ENCODE measurements at regions not wholly inside any gene's neighbourhood (a gene's known extent, or its start where the extent isn't known, plus 50 kb on each side); places are given as distances from the start of the nearest gene placed in this dataset.

DNA sequence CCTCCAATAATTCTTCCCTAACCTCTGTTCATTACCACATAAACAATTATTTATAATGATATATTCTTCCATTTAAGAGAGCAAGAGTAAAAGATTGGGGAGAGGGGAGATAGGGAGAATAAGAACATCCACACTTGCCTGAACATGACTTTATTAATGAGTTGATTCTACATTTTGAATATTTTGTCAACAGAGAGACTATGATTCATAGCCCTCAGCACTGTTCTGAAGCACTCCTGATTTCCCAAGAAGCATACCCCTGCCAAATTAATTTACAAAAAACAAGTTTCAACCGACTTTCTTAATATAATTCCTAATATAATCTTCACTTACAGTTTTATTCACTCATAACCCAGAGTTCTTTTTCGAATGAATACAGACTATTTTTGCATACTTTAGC lies 828.8 kb downstream of the ROBO2 start:
- DNase-seq (ENCODE audit: low spot score): no peak

DNA sequence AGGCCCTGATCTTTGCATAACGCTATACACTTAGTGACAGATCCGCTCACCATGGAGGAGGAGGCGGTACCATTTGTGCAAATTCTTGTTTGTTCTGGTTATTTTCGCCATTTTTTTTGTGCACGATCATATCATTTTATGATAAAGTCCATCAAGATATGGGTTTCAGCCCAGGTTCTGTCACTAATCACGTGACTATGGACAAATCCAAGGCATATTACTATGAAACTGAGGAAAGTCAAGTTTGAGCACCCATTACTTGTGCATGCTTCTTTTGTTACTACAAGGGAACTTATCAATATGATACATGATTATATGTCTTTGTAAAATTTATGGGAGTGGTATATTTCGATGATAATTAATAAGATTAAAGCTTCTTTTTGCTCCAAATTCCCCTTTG lies 829.5 kb downstream of the ROBO2 start:
- no peak for DNase-seq (ENCODE audit: low spot score)

DNA sequence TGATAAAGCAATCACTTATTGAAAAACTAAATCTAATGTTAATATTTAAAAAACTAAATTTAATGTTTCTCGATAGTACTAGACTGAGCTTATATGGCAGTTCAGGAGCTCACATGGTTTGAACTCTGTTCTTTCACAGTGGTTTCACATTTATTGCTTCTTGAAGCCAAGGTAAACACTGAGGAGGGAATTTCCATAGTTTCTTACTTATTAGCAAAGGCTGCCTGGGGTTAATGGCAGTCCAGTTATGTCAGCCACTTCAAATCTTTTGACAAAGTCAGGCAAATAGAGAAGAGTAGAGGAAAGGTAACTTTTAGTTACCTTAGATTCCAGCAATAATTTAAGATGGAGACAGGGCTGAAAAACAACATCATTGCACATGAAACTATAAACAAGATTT lies 831.5 kb downstream of the ROBO2 start:
- DNase-seq (ENCODE audit: low spot score): no peak

DNA sequence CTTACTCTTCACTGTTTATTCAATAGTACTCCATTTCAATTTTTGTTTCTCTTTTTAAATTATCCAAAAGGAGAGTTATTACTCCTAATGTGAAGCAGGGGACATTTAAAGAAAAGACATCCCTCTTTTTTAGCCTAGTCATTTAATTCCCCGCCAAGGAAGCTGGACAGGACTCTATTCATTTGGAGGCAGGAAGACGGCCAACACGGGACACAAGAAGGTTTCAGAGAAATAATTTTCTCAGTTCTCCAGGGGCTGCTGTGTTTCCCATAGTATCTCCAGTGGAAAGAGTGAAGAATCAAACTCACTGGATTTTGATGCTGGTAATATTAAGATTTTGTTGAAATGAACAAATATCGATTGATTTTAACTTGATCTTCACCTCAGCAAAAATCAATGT lies 833.7 kb downstream of the ROBO2 start:
- DNase-seq (ENCODE audit: low spot score): no peak

DNA sequence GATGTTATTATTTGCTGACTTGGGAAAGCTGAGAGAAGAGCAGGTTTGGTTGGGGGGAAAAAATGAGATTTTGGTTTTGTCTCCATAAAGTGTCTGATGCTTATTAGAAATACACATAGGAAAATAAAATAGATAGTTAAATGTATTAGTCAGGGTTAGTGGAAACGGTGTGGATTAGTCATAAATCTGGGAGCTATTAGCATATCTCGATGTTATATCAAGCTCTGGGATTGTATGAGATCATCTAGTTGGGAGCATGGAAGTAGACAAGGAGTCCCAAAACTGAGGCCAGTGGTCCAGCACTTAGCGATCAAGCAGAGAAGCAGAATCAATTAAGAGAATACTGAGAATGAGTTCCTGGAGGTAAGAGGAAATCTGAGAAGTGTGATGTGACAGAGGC lies 845.5 kb downstream of the ROBO2 start:
- no peak for DNase-seq (ENCODE audit: low spot score)

DNA sequence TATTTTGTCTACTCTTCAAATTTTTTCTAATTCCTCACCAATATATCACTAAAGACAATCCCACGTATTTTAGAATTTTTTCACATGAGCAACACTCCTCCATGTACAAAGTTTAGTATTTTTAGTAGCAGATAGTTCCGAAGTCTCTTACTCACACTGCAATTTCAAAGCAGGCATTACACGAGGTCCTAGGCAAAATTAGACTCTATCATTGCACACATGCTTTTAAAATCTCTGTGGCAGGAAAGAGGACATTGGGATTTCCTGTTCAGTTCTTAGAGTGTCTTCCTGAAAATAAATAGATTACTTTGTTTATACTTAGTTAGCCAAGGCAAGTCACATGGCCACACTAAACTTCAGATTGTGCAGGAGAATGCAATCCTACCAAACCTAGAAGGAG lies 847.7 kb downstream of the ROBO2 start:
- DNase-seq (ENCODE audit: low spot score): no peak

DNA sequence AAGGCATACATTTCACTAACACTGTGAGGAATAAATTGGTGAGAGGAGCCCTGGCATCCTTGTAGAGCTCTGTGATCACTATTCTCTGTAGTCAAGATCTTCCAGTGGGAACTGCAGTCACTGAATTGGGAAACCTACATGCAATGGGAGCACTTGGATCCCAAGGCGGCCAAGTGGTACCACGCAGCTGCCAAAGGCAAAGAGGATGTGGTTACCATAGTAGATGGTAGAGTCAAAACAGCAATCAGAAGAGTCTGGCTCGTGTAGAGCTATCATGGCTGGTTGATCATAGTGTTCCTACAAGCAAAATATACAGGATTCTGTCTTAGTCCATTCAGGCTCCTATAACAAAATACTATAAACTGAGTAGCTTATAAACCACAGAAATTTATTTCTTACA lies 849.7 kb downstream of the ROBO2 start:
- no peak for DNase-seq (ENCODE audit: low spot score)

DNA sequence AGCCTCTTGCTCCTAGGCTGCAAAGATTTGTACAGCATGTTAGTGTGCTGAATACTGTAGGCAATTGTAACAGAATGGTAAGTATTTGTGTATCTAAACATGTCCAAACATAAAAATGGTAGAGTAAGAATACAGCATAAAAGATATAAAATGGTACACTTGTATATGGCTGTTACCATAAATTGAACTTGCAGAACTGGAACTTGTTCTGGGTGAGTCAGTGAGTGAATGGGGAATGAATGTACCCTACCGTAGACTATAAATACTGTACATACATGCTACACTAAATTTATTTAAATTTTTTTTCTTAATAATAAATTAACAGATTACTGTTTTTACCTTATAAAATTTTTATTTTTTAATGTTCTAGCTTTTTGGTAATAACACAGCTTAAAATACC lies 858.7 kb downstream of the ROBO2 start:
- DNase-seq (ENCODE audit: low spot score): no peak

DNA sequence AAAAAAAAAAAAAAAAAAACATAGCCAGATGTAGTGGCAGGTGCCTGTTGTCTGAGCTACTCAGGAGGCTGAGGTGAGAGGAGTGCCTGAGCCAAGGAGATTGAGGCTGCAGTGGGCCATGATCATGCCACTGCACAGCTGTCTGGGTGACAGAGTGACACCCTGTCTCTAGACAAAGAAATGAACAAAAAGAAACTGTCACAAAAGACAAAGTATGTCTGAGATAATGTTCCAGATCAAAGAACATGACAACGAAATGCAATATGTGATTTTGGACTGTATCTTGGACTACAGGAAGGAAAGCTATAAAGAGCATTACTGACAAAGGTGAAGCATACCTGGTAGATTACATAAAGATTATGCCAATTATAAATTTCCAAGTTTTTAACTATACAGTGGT lies 862.8 kb downstream of the ROBO2 start:
- no peak for DNase-seq (ENCODE audit: low spot score)

DNA sequence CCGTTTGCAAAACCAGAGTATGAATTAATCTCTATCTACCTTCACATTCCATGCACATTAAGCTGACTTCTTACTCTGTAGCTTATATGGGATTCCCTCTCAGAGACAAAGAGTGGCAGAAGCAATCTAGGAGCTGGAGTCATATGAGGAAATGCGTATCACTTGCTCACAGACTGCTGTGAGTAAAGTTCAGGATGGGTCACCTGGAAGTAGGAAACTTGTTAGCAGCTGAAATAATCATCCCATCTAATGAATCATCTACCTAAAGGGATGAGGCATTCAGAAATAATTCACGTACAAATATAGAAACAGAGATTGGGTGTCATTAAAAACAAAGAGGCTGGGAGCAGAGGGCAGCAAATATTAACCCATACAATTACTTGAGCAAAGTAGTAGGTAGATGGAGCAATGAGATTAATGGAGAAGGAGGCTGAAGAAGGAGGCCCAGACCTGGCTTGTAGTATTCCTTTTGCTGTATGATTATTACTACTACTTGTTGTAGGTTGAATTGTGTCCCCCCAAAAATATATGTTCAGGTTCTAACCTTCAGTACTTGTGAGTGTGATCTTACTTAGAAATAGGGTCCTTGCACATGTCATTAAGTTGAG lies 866.3 kb downstream of the ROBO2 start:
- no peak for DNase-seq (ENCODE audit: low spot score)

DNA sequence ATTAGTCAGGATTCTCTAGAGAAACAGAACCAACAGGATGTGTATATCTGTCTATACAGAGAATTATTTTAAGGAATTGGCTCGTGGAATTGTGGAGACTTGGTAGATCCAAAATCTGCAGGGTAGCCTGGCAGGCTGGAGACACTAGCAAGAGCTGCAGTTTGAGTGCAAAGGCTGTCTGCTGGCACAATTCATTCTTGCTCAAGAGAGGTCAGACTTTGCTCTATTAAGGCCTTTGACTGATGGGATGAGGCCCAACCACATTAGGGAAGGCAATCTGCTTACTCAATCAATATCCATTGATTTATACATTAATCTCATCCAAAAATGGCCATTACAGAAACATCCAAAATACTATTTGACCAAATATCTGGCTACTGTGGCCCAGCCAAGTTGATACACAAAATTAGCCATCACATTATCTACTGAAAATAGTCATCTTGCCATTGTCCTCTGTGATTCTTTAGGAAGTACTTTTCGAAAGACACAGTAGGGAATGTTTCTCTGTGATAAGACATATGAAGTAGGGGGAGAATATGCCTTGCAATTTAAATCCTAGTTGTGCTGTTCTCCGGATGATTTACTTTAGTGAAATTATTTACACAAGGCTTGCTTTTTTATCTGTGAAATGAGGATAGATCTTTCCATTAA lies 873.8 kb downstream of the ROBO2 start:
- no peak for DNase-seq (ENCODE audit: low spot score)

DNA sequence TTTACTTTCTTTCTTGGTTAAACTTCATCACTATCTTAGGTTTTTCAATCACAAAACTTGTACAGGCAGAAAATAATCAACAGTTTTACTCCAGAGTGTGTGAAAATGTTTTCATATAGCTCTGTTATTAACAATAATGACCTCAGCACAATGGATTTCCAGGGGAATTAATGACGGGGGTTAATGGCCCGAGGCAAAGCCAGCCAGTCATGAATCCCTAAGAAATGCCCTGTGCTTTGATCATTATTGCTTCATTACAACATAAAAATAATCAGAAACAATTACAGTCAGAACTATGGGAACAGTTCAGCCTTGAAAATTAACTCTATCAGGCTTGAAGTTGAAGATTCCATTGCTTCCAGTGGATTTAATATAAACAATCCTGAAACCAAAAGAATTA lies 875.4 kb downstream of the ROBO2 start:
- DNase-seq (ENCODE audit: low spot score): no peak

DNA sequence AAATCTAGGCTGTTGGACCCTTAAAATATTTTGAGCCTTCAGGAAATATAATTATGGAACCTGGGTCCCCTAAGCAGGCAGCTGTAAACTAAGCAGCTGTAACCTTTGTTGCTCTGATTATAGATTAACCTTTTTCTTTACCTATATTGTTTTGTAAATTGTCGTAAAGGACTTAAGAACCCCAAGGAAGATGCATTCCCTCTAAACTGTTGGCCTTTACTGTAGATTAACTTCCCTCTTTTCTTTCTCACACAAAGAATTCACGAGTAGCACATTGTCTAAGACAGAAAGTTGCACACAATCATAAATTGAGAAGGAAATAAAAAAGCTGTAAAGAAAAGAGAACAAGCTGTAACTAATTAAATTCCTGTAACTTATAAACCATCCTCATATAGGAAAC lies 877.3 kb downstream of the ROBO2 start:
- DNase-seq (ENCODE audit: low spot score): no peak

DNA sequence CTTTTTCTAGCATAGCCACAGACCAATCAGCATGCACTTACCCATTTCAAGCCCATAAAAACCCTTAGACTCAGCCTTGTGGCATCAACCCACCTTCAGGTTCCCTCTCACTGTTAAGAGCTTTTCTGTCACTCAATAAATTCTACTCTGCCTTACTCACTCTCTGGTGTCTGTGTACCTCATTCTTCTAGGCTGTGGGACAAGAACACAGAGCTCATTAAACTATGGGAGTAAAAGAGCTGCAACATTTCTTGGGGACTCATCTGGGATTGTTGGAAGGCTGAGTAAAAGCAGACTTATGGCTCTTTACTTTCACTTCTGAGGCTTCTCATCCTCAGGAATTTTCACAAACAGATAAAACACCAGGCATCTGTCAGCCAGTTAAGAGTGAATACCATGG lies 879.3 kb downstream of the ROBO2 start:
- no peak for DNase-seq (ENCODE audit: low spot score)

DNA sequence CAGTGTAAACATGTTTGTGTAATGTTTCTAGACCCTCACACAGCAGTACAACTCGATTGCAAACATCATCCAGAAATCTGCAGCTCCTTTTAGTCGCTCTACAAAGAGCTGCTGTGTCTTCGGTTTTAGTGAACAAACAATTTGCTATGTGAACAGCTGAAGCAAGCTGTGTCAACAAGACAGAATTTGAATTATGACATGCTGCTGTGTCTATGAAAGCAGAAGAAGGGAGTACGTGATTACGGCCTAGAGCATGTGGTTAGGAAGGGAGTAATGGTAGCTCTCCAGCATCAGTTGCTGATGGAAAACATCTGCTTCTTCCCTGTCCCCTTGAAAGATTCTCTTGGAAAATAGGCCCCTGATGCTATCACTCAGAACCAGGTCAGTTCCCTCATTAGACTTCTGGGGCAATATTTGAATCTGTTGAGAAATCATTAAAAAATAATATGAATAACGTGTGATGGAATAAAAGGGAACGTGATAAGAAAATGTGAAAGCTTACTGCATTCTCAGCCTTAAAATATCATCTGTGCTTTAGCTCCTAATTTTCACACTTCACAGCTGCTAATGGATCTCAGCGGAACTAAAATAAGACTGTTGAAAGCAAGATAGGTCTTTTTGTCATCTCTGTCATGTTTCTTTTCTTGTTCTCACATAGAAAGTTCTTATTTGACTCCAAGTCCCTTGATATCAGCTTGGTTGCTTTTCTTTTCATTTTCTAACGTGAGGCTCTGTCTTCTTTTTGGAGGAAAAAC lies 891.5 kb downstream of the ROBO2 start:
- no peak for DNase-seq (ENCODE audit: low spot score)

DNA sequence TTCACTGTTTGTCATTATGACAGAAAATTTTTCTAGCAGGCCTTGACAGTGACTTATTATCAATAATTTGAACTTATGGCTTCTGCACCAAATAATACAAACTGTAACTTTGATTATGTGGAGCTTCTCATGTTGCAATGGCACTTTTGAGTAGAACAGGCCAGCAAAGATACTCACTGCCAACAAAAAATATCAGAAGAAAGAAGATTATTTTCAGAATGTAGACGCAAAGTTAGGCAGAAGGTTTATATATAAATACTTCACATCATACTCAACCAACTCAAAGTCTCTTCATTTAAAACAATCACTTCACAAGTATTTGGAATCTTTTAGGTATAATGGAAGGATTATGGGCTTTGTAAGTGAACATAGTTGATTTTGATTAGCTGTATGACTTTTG lies 893.0 kb downstream of the ROBO2 start:
- DNase-seq (ENCODE audit: low spot score): no peak

DNA sequence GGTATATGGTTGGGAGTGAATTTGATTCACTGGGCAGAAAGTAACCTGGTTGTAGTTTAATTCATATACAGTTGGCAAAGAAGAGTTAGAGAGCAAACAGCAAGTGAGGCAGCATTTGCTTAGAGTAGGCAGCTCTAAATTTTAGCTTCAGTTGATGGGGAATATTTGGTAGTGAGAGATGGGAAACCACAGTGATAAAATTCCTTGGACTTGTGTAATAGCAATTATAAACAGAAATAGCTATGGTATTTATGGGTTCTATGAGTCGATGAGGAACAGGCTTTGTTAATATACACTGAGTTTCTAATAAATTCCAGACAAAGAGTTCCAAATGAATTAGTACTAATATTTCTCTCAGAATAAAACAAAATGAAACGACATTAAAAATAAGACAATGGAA lies 894.0 kb downstream of the ROBO2 start:
- no peak for DNase-seq (ENCODE audit: low spot score)

DNA sequence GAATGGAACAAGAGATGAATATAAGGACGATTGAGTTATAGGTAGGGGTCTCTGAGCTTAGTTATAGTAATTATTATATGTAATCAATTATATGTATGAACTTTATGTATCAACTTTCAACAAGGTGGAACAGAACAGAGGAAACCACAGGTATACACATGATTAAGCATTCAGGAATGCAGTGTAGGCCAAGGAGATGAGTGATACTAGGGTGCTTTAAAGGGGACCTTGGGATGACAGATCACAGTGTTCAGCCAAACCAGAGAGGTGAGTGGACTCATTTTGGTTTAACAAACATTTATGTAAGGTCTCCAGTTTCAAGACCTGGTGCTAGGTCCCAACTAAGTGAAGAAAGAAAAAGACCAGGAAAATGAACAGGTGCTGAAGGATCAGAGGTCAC lies 895.5 kb downstream of the ROBO2 start:
- no peak for DNase-seq (ENCODE audit: low spot score)

DNA sequence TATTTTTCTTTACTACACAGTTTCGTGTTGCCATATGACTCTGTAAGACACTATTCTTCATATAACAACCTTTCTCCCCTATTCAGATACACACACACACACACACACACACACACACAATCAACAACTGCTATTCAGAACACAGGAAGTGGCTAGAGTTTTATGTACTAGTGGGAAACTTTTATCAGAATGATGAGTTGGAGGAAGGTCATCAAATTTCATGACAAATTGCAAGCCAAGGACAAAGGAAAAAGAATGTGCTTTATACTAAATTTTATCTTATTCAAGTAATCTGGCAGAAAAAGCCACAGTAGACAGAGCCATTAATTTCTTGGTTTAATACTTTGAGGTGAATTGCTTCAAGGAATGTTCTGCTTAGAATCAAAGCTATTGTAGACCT lies 899.8 kb downstream of the ROBO2 start:
- DNase-seq (ENCODE audit: low spot score): no peak

DNA sequence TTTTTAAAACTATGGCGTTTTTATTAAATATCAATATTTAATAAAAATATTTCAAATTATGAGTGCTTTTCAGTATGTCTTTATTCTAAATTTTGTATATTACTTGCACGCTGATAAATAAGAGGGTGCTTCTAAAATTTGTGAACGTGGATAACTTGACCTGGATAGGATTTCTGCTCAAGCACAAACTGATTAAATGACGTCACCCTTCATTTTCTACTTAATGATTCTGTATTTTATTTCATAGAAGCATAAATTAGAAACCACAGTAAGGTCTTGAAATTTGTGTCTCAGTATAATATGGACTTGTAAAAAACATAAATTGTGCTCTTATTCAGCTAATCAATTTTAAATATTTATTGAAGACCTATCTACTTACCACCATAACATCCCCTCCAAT lies 903.7 kb downstream of the ROBO2 start:
- no peak for DNase-seq (ENCODE audit: low spot score)

DNA sequence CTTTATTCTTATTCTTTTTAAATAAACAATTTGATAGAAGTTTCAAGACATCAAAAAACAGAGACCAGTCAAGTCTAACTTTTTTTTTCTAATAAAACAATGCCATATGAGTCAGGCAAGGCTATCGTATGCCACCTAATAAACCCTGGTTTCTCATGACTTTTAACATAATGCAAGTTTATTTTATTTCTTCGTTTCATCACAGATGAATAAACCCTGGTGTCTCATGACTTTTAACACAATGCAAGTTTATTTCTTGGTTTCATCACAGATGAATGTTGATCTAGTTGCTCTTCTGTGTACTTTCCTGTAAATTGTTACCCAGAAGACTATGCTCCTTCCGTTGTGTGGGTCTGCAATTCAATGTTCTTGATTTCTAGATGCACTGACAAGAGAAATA lies 905.4 kb downstream of the ROBO2 start:
- no peak for DNase-seq (ENCODE audit: low spot score)

DNA sequence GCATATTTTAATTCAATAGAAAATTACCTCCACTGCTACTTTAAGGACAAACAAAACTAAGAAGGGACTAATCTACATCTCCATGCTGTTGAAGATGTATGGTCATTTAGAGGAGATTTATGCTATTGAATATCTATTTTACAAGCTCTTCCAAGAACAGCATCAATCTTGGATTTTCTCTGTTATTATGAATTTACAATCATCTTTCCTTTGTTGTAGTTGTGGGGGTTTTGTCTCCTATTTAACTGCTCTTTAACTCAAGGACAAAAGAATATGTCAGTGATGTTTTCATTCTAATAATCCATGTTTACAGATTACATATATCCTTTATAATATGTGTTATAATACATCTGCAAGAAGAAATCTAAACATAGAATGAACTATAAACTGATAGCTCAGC lies 907.8 kb downstream of the ROBO2 start:
- no peak for DNase-seq (ENCODE audit: low spot score)

DNA sequence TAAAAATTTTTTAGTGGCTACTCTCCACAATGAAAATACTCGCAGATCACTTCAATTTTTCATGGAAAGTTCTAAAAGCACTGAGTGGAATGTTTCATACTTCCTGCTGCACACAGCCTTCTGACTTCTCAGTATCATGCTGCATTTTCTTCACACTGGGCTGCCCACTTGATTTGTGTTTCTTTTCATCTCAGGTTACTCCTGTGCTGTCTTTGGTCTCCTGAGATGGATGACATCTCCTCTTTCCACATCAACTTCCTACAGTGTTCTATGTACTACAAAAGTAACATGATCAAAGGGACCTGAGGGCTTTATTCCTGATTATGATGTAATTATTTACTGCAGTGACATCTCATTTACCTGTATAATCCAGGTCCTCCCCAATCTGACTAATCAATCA lies 927.7 kb downstream of the ROBO2 start:
- DNase-seq (ENCODE audit: low spot score): no peak

DNA sequence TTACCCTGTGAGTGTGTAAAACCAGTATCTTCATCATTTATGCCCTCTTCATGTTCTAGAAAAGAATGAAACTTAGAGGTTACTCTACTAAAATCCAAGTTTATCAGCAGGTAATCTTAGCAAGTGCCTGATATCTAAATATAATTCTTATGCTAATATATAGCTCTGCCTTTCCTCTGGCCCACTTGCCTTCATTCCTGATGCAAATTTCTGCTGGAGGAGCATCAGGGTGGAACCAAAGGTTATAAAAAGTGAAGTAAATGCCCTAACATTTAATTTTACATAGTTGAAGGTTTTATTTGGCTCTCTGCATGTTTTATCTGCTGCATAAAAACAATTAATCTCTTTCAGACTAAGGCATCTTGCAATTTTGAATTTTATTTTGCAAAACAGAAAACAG lies 936.2 kb downstream of the ROBO2 start:
- no peak for DNase-seq (ENCODE audit: low spot score)

All from D341Med (cell line).